ENCODE measurements at regions not wholly inside any gene's neighbourhood (a gene's known extent, or its start where the extent isn't known, plus 50 kb on each side); places are given as distances from the start of the nearest gene placed in this dataset.

- TF ChIP-seq POLR2A (IDR thresholded peaks at IDR 0.05) (no peak), CTCF (IDR thresholded peaks at IDR 0.05 in 4 of 5, conservative IDR thresholded peaks at IDR 0.05 in 1 of 5) (no peak)
- no peak for DNase-seq
- no peaks in the 10 kb centered on the region for H3K27me3 ChIP-seq
- no peak overlapping the region for H3K4me3 ChIP-seq
- in situ Hi-C loops (cut with MboI; ENCODE audit: low sequenced_read_pairs in 4 of 4) (no loop called here), intact Hi-C loops (cut with DNase I; ENCODE audit: low total_unique reads) (no loop called here)
- H3K9me3 ChIP-seq, result no peaks in the 10 kb centered on the region
- H3K27ac ChIP-seq, result no peak overlapping the region
- no peak for ATAC-seq
- H3K36me3 ChIP-seq, result no peaks in the 10 kb centered on the region
- H3K4me1 ChIP-seq, result no peaks in the 10 kb centered on the region
Measured at GRCh38 chr5:165735388-165735787, 2230.0 kb downstream of the MAT2B start.

DNA sequence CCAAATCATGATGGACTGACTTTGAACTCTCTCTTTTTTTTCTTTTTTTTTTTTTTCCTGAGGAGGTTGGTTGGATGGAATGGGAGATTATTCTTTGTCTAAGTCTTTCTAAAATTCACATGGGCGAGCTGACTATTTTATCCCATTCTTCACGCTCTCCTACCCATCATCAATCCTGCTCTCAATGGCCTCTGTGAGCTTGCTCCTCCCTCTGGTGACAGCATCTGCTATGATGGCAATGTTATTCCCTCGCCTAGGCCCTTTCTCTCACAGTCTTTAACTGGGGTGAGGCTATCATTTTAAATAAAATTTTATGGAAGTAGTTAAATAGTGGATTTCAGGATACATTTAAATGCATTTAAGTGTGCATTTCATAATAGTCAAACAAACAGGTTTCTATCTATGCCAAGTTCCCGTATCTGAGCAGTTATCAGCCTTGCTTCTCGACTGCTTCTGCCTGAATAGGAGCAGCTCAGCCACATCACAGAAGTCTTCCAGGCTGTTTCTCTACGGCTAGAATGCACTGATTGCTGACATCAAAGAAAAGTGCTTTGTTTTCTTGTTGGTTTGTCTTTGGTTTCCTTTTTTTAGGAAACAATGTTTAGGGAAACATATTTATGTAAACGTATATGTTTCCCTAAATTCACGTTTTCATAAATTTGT, 2233.8 kb downstream of the MAT2B start:
- H3K27me3 ChIP-seq, result no peaks in the 10 kb centered on the region
- H3K9me3 ChIP-seq, result no peaks in the 10 kb centered on the region
- no peaks in the 10 kb centered on the region for H3K36me3 ChIP-seq
- no peak for ATAC-seq
- DNase-seq, result no peak
- in situ Hi-C loops (cut with MboI; ENCODE audit: low sequenced_read_pairs in 4 of 4), result no loop called here
- H3K4me1 ChIP-seq, result no peaks in the 10 kb centered on the region
- H3K4me3 ChIP-seq, result no peak overlapping the region
- no peak overlapping the region for H3K27ac ChIP-seq
- TF ChIP-seq POLR2A (IDR thresholded peaks at IDR 0.05) (no peak), CTCF (IDR thresholded peaks at IDR 0.05 in 4 of 5, conservative IDR thresholded peaks at IDR 0.05 in 1 of 5) (no peak)
- intact Hi-C loops (cut with DNase I; ENCODE audit: low total_unique reads), result no loop called here

DNA sequence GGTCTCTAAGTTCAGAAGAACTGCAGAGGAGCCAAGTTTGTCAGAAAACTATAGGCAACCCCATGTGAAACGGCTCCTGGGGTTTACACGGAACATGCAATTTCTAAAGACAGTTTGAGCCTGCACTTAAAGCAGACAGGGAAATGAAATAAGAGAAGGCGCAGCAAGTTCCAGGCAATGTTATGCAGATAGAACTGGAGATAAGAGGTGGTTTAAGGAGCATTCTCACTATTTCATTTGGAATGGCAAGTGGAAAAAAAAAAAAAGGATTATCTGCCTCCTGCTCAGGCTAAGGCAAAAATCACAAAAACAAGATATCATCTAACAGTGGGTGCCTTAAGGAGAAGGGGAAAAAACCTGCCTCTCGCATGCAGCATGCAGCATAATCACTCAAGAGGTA, 2252.4 kb downstream of the MAT2B start:
- ATAC-seq (no peak), DNase-seq (no peak)
- Histone ChIP-seq H3K36me3 (no peaks in the 10 kb centered on the region), H3K4me3 (no peak overlapping the region), H3K9me3 (no peaks in the 10 kb centered on the region), H3K4me1 (no peaks in the 10 kb centered on the region), H3K27ac (no peak overlapping the region), H3K27me3 (no peaks in the 10 kb centered on the region)
- TF ChIP-seq POLR2A (IDR thresholded peaks at IDR 0.05), result no peak
- in situ Hi-C loops (cut with MboI; ENCODE audit: low sequenced_read_pairs in 4 of 4) (no loop called here), intact Hi-C loops (cut with DNase I; ENCODE audit: low total_unique reads) (no loop called here)

DNA sequence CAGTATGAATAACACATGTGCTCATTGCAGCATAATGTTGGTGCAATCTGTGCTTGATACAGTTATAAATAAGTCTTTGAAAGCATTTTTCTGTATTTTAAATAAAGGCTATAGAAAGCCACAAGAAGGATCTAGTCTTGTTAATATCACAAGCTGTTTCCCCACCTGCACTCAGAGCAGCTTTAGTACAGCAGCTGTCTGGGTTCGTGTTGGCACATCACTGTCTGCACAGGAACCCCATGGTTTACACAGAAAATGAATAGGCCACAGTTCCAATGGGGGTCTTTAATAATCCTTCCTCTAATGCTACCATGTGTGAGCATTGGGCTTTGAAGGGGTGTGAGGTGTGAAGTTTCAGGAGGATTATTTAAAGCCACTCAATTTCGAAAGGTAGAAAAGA, 2269.7 kb downstream of the MAT2B start:
- DNase-seq (no peak), ATAC-seq (no peak)
- in situ Hi-C loops (cut with MboI; ENCODE audit: low sequenced_read_pairs in 4 of 4) (no loop called here), intact Hi-C loops (cut with DNase I; ENCODE audit: low total_unique reads) (no loop called here)
- Histone ChIP-seq H3K36me3 (no peaks in the 10 kb centered on the region), H3K27ac (no peak overlapping the region), H3K27me3 (no peaks in the 10 kb centered on the region), H3K4me3 (no peak overlapping the region), H3K9me3 (no peaks in the 10 kb centered on the region), H3K4me1 (no peaks in the 10 kb centered on the region)
- TF ChIP-seq POLR2A (IDR thresholded peaks at IDR 0.05), result no peak
- TF ChIP-seq CTCF (IDR thresholded peaks at IDR 0.05 in 4 of 5, conservative IDR thresholded peaks at IDR 0.05 in 1 of 5), result no peak

DNA sequence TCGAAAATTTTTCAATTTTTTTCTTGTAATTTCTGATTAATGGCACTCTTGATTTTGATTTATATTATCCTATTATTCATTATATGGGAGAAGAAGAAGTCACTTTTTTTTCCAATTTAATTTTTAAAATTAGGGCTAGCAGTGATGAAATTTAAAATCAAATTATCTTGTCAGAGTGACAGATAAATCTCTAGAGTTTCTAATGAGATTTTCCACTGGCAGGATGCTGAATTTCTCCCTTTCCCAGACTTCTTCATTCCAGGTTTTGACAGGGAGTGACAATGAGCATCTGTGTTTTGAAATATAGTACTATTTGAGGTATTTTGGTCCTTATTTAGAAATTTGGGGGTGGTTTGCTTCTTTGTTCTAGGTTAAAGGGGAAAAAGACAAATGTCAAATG, 2274.1 kb downstream of the MAT2B start:
- Histone ChIP-seq H3K4me3 (no peak overlapping the region), H3K36me3 (no peaks in the 10 kb centered on the region), H3K27me3 (no peaks in the 10 kb centered on the region), H3K9me3 (no peaks in the 10 kb centered on the region), H3K4me1 (no peaks in the 10 kb centered on the region), H3K27ac (no peak overlapping the region)
- TF ChIP-seq POLR2A (IDR thresholded peaks at IDR 0.05) (no peak), CTCF (IDR thresholded peaks at IDR 0.05 in 4 of 5, conservative IDR thresholded peaks at IDR 0.05 in 1 of 5) (no peak)
- ATAC-seq (no peak), DNase-seq (no peak)
- in situ Hi-C loops (cut with MboI; ENCODE audit: low sequenced_read_pairs in 4 of 4), result no loop called here
- intact Hi-C loops (cut with DNase I; ENCODE audit: low total_unique reads), result no loop called here

Measured in gastrocnemius medialis (tissue), 4 donors.